OCI-LY3 (cell line): ENCODE measurements at regions not wholly inside any gene's neighbourhood (a gene's known extent, or its start where the extent isn't known, plus 50 kb on each side); places are given as distances from the start of the nearest gene placed in this dataset.

Source experiments
- H2AFZ ChIP-seq: fragments of 200-600, 300-600 bp; shearing (Covaris generic); 2 replicates; pipeline ENCODE4 v1.6.0; 2014; ENCODE audit warnings: antibody characterized with exemption, low read depth, low read length
- H3K27ac ChIP-seq: fragments of 200-600, 300-600 bp; sonication (generic); 2 replicates; pipeline ENCODE4 v1.5.1; 2014; ENCODE audit warnings: mild to moderate bottlenecking, low read length, moderate library complexity, mixed read lengths
- H3K27me3 ChIP-seq: fragments of 200-600, 300-600 bp; sonication (generic); 2 replicates; pipeline ENCODE4 v1.6.1; 2014; ENCODE audit warnings: low read depth, low read length, mixed read lengths
- H3K36me3 ChIP-seq: fragments of 200-600, 300-600 bp; sonication (generic); replicated peaks from 2 replicates; pipeline ENCODE3; 2014; ENCODE audit warnings: low read depth, low read length, mixed read lengths
- H3K4me1 ChIP-seq: fragments of 300-600, 200-600 bp; sonication (generic); 2 replicates; pipeline ENCODE4 v1.6.1; 2014; ENCODE audit warnings: low read length, mixed read lengths
- H3K4me2 ChIP-seq: fragments of 200-600, 300-600 bp; sonication (generic); 2 replicates; pipeline ENCODE4 v1.6.1; 2014; ENCODE audit warnings: low read length, mixed read lengths
- H3K4me3 ChIP-seq: fragments of 300-600, 200-600 bp; sonication (generic); 2 replicates; pipeline ENCODE4 v1.5.1; 2014; ENCODE audit warnings: antibody characterized with exemption, mild to moderate bottlenecking, low read length, moderate library complexity
- H3K79me2 ChIP-seq: fragments of 300-600, 200-600 bp; shearing (Covaris generic); 2 replicates; pipeline ENCODE4 v1.6.1; 2014; ENCODE audit warnings: mild to moderate bottlenecking, low read length, mixed read lengths
- H3K9ac ChIP-seq: fragments of 300-600, 200-600 bp; shearing (Covaris generic); 2 replicates; pipeline ENCODE4 v1.6.0; 2014; ENCODE audit warnings: mild to moderate bottlenecking, low read length, moderate library complexity
- H3K9me3 ChIP-seq: fragments of 200-600, 300-600 bp; shearing (Covaris generic); 2 replicates; pipeline ENCODE4 v1.6.1; 2014; ENCODE audit warnings: low read length, mixed read lengths; ENCODE audit not compliant: insufficient read depth
- H4K20me1 ChIP-seq: fragments of 200-600, 300-600 bp; sonication (generic); 2 replicates; pipeline ENCODE4 v1.6.1; 2016; ENCODE audit warnings: low read length, mixed read lengths; ENCODE audit not compliant: insufficient read depth
- CTCF ChIP-seq: fragments of 200-600, 300-600 bp; sonication (generic); IDR thresholded peaks from 2 replicates; pipeline ENCODE4 v1.5.1; 2014; ENCODE audit warnings: antibody characterized with exemption, low read length, low read depth
- EZH2phosphoT487 ChIP-seq: fragments of 200-600 bp; shearing (Covaris generic); IDR thresholded peaks from 2 replicates; pipeline ENCODE4 v1.6.1; 2018; ENCODE audit warnings: antibody characterized with exemption, mixed run types, low read depth

DNA sequence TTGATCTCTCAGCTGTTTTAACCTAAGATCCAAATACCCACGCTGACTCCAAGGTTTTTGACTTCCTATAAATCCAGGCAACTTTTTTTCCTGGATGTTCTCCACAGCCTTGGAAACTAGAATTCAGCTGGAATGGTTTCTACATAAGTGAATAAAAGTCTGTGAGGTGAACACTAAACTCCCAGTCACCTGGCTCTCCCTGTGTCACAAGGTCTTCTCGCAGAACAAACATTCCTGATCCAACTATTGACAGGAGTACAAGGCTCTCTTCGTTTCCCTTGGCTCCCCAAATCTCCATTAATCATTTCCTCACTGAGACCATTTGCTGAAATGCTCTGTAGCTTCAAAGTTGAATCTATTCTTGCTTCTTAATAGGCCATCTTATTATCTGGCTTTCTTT, 265.7 kb downstream of the ADGRG6 start:
- Histone ChIP-seq H3K27ac (no peak overlapping the region), H3K4me3 (no peak overlapping the region), H3K4me1 (peaks cover 19% of the 10 kb centered on the region), H3K9ac (no peak overlapping the region), H3K79me2 (no peaks in the 10 kb centered on the region), H3K9me3 (no peaks in the 10 kb centered on the region), H4K20me1 (no peaks in the 10 kb centered on the region), H3K36me3 (no peaks in the 10 kb centered on the region), H3K27me3 (no peaks in the 10 kb centered on the region), H3K4me2 (no peak overlapping the region), H2AFZ (no peak overlapping the region)
- TF ChIP-seq EZH2phosphoT487 (no peak), CTCF (no peak)

- Histone ChIP-seq H3K4me2 (peak overlapping the region; percentile 20), H2AFZ (no peak overlapping the region), H3K4me1 (peaks cover 19% of the 10 kb centered on the region), H3K27ac (no peak overlapping the region), H3K4me3 (no peak overlapping the region), H4K20me1 (no peaks in the 10 kb centered on the region), H3K27me3 (no peaks in the 10 kb centered on the region), H3K9me3 (no peaks in the 10 kb centered on the region), H3K36me3 (no peaks in the 10 kb centered on the region), H3K79me2 (no peaks in the 10 kb centered on the region), H3K9ac (no peak overlapping the region)
- no peak for TF ChIP-seq EZH2phosphoT487
- no peak for TF ChIP-seq CTCF
Observed at GRCh38 chr6:142568857-142569597, 267.2 kb downstream of the ADGRG6 start.

GRCh38 chr6:142569676-142570075, 267.9 kb downstream of the ADGRG6 start:
- Histone ChIP-seq H3K9ac (no peak overlapping the region), H3K27ac (no peak overlapping the region), H3K9me3 (no peaks in the 10 kb centered on the region), H3K27me3 (no peaks in the 10 kb centered on the region), H3K36me3 (no peaks in the 10 kb centered on the region), H2AFZ (no peak overlapping the region), H3K4me2 (peak overlapping the region; percentile 20; the same call in 1 of the 2 replicates), H3K4me3 (no peak overlapping the region), H3K4me1 (peaks cover 19% of the 10 kb centered on the region), H4K20me1 (no peaks in the 10 kb centered on the region), H3K79me2 (no peaks in the 10 kb centered on the region)
- TF ChIP-seq CTCF (no peak), EZH2phosphoT487 (no peak)

DNA sequence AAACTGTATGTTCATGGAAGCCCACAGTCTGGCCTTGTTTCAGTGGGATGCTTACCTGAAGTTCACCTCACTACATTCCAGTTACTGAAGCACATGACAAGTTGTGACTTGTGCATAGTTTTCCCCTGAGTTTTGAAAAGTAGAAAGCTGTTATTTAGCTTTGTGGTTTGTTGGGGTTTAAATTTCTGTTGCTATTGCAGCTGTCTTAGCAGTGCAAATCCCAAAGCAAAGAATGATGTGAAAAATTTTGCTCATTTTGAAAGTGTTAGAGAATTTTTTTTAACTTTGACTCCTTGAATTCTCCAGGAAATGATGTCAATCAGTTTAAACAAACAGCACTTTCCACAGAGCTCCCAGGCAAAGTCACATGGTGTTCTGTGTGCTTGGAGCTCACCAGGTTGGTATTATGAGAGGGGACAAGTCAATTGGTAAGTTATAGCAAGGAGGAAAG, 268.4 kb downstream of the ADGRG6 start:
- Histone ChIP-seq H3K9ac (no peak overlapping the region), H3K79me2 (no peaks in the 10 kb centered on the region), H3K4me2 (no peak overlapping the region), H3K27ac (no peak overlapping the region), H3K36me3 (no peaks in the 10 kb centered on the region), H4K20me1 (no peaks in the 10 kb centered on the region), H3K4me3 (no peak overlapping the region), H3K4me1 (peaks cover 19% of the 10 kb centered on the region), H3K27me3 (no peaks in the 10 kb centered on the region), H3K9me3 (no peaks in the 10 kb centered on the region), H2AFZ (no peak overlapping the region)
- TF ChIP-seq EZH2phosphoT487 (no peak), CTCF (no peak)
